Fibroblast of lung (primary cell): ENCODE measurements at regions not wholly inside any gene's neighbourhood (a gene's known extent, or its start where the extent isn't known, plus 50 kb on each side); places are given as distances from the start of the nearest gene placed in this dataset.

Source experiments
- DNase-seq, 2 donors: peaks; one replicate each; pipeline versions ENCODE4 v3.0.0 to v3.0.0-alpha.2; 2010; ENCODE audit warnings: low read depth in 2 of 2
- H2AFZ ChIP-seq: 2 replicates; pipeline ENCODE4 v1.5.1; 2012; ENCODE audit warnings: low read length, control low read depth, inconsistent platforms
- H3K27ac ChIP-seq: 2 replicates; pipeline ENCODE4 v1.5.1; 2011; ENCODE audit warnings: low read length, control low read depth; ENCODE audit not compliant: insufficient read depth
- H3K27me3 ChIP-seq: 2 replicates; pipeline ENCODE4 v1.5.1; 2011; ENCODE audit warnings: mild to moderate bottlenecking, low read length; ENCODE audit not compliant: control insufficient read depth, insufficient read depth
- H3K36me3 ChIP-seq: 2 replicates; pipeline ENCODE4 v1.5.1; 2011; ENCODE audit warnings: low read length; ENCODE audit not compliant: control insufficient read depth, insufficient read depth
- H3K4me1 ChIP-seq: 2 replicates; pipeline ENCODE4 v1.5.1; 2011; ENCODE audit warnings: low read length; ENCODE audit not compliant: control insufficient read depth, insufficient read depth; ENCODE audit errors: extremely low read depth
- H3K4me2 ChIP-seq: 2 replicates; pipeline ENCODE4 v1.5.1; 2011; ENCODE audit warnings: low read length, control low read depth; ENCODE audit not compliant: insufficient read depth; ENCODE audit errors: extremely low read depth
- H3K4me3 ChIP-seq, 4 experiments: fragments of 200-600 bp in 1 of 4; sonication (generic) in 1 of 4; replicated peaks in 1 of 4; 2 replicates each; pipeline ENCODE4 v1.5.1; 2011 to 2016; ENCODE audit warnings: low read length in 4 of 4, low read depth in 3 of 4, mild to moderate bottlenecking in 3 of 4, control low read depth in 2 of 4, inconsistent platforms in 1 of 4, mixed read lengths in 1 of 4; ENCODE audit not compliant: insufficient read depth in 1 of 4; ENCODE audit errors: control extremely low read depth in 1 of 4
- H3K79me2 ChIP-seq: 2 replicates; pipeline ENCODE4 v1.5.1; 2012; ENCODE audit warnings: mild to moderate bottlenecking, low read length, inconsistent platforms; ENCODE audit not compliant: control insufficient read depth, insufficient read depth
- H3K9ac ChIP-seq: 2 replicates; pipeline ENCODE4 v1.5.1; 2011; ENCODE audit warnings: mild to moderate bottlenecking, low read length, control low read depth; ENCODE audit not compliant: insufficient read depth
- H3K9me3 ChIP-seq: 2 replicates; pipeline ENCODE4 v1.5.1; 2012; ENCODE audit warnings: low read depth, low read length; ENCODE audit not compliant: control insufficient read depth, insufficient read depth
- H4K20me1 ChIP-seq: 2 replicates; pipeline ENCODE4 v1.5.1; 2011; ENCODE audit warnings: low read length; ENCODE audit not compliant: control insufficient read depth, insufficient read depth; ENCODE audit errors: extremely low read depth
- CTCF ChIP-seq, 2 donors: IDR thresholded peaks in 1 of 2; conservative IDR thresholded peaks in 1 of 2; 1 replicate in 1 of 2; 2 replicates in 1 of 2; pipeline ENCODE4 v1.5.1; 2011 to 2012; ENCODE audit warnings: low read length in 2 of 2, control low read depth in 1 of 2, inconsistent platforms in 1 of 2, low read depth in 1 of 2, mild to moderate bottlenecking in 1 of 2
- EZH2 ChIP-seq: IDR thresholded peaks from 2 replicates; pipeline ENCODE4 v1.5.1; 2012; ENCODE audit warnings: low read length, control low read depth, mild to moderate bottlenecking; ENCODE audit errors: missing control alignments

- Histone ChIP-seq H3K79me2 (no peaks in the 10 kb centered on the region), H3K36me3 (no peaks in the 10 kb centered on the region), H3K4me2 (no peak overlapping the region), H2AFZ (no peak overlapping the region), H4K20me1 (no peaks in the 10 kb centered on the region), H3K27ac (no peak overlapping the region), H3K9ac (no peak overlapping the region), H3K27me3 (no peaks in the 10 kb centered on the region), H3K4me3 (no peak overlapping the region), H3K4me1 (peaks cover 2% of the 10 kb centered on the region), H3K9me3 (no peaks in the 10 kb centered on the region)
- DNase-seq = no peak
- no peak for TF ChIP-seq CTCF (conservative IDR thresholded peaks at IDR 0.05 in 1 of 2, IDR thresholded peaks at IDR 0.05 in 1 of 2; ENCODE audit: low read depth in 1 of 2, low read length in 2 of 2)
- no peak for TF ChIP-seq EZH2
Observed at GRCh38 chr5:167629634-167630033, 661.8 kb upstream of the WWC1 start.

GRCh38 chr5:167631191-167631590, 660.3 kb upstream of the WWC1 start:
- Histone ChIP-seq H3K9me3 (no peaks in the 10 kb centered on the region), H4K20me1 (no peaks in the 10 kb centered on the region), H3K27me3 (no peaks in the 10 kb centered on the region), H3K36me3 (no peaks in the 10 kb centered on the region), H3K79me2 (no peaks in the 10 kb centered on the region), H3K4me2 (no peak overlapping the region), H3K9ac (no peak overlapping the region), H3K4me3 (no peak overlapping the region), H3K27ac (no peak overlapping the region), H3K4me1 (peaks cover 4% of the 10 kb centered on the region), H2AFZ (no peak overlapping the region)
- no peak for DNase-seq
- no peak for TF ChIP-seq CTCF (conservative IDR thresholded peaks at IDR 0.05 in 1 of 2, IDR thresholded peaks at IDR 0.05 in 1 of 2; ENCODE audit: low read depth in 1 of 2, low read length in 2 of 2)
- no peak for TF ChIP-seq EZH2

DNA sequence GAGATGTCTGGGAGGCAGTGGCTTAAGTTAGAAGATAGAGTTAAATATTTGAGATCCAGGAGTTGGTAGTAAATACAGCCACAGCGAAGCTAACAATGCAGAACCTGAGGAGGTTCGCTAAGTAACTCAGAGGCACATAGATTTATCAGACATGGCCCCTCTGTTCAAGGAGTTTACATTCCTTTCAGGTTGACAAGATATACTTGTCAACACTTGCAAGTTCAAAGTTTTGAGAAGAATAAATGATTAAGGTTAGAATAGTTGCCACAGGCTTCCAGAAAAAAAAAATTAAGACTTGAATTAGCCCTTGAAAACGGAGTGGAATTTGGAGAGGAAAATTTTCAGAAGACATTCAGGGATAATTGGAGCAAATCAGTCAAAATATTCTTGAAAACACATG, 658.3 kb upstream of the WWC1 start:
- Histone ChIP-seq H3K79me2 (no peaks in the 10 kb centered on the region), H3K9ac (no peak overlapping the region), H4K20me1 (no peaks in the 10 kb centered on the region), H3K4me1 (peaks cover 4% of the 10 kb centered on the region), H3K27me3 (no peaks in the 10 kb centered on the region), H3K4me2 (no peak overlapping the region), H2AFZ (no peak overlapping the region), H3K27ac (peak overlapping the region; percentile 53), H3K36me3 (no peaks in the 10 kb centered on the region), H3K4me3 (no peak overlapping the region), H3K9me3 (no peaks in the 10 kb centered on the region)
- TF ChIP-seq CTCF (conservative IDR thresholded peaks at IDR 0.05 in 1 of 2, IDR thresholded peaks at IDR 0.05 in 1 of 2; ENCODE audit: low read depth in 1 of 2, low read length in 2 of 2) (no peak), EZH2 (no peak)
- no peak for DNase-seq
